HEK293 (cell line): ENCODE measurements at regions not wholly inside any gene's neighbourhood (a gene's known extent, or its start where the extent isn't known, plus 50 kb on each side); places are given as distances from the start of the nearest gene placed in this dataset.

Experiments used
- BCL11A ChIP-seq: fragments of 450-650 bp; formaldehyde crosslinking; IDR thresholded peaks from 2 replicates; pipeline ENCODE4 v1.5.1; 2016; ENCODE audit warnings: low read depth, missing biosample characterization, missing genetic modification characterization
- ZNF514 ChIP-seq: fragments of 450-650 bp; formaldehyde crosslinking; IDR thresholded peaks from 2 replicates; pipeline ENCODE4 v1.5.1; 2016; ENCODE audit warnings: missing biosample characterization, missing genetic modification characterization
- TF ChIP-seq, protein P1 (sequence below): fragments of 450-650 bp; formaldehyde crosslinking; IDR thresholded peaks from 2 replicates; pipeline ENCODE4 v1.5.1; 2016; ENCODE audit warnings: missing biosample characterization, missing genetic modification characterization, borderline replicate concordance

DNA sequence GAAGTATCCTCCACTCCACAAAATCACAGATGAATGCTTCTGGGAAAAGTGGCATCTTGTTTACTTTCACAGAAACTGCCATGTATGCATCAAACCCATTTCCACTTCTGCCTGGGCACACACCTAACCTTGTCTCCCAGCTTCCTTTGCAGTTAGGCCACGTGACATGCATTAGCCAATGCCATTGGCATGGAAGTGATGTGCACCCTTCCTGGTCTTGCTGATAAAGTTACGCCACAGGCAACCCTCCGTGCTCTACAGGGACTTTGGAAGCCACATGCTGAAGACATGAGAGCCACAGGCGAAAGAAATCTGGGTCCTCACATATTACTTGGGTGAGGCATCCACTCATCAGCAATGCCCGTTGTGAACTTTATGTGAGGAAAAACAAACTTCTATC lies 123.3 kb downstream of the USP46 start (continued):
- TF ChIP-seq, protein P1, sequence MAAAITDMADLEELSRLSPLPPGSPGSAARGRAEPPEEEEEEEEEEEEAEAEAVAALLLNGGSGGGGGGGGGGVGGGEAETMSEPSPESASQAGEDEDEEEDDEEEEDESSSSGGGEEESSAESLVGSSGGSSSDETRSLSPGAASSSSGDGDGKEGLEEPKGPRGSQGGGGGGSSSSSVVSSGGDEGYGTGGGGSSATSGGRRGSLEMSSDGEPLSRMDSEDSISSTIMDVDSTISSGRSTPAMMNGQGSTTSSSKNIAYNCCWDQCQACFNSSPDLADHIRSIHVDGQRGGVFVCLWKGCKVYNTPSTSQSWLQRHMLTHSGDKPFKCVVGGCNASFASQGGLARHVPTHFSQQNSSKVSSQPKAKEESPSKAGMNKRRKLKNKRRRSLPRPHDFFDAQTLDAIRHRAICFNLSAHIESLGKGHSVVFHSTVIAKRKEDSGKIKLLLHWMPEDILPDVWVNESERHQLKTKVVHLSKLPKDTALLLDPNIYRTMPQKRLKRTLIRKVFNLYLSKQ (tag by site-specific recombination): no peak
- no peak for TF ChIP-seq BCL11A
- TF ChIP-seq ZNF514 (tag by site-specific recombination): no peak
